Neural cell (in vitro differentiated cells): ENCODE measurements at regions not wholly inside any gene's neighbourhood (a gene's known extent, or its start where the extent isn't known, plus 50 kb on each side); places are given as distances from the start of the nearest gene placed in this dataset.

Source experiments
- CTCF ChIP-seq: fragments of 450-650 bp; IDR thresholded peaks from 2 replicates; pipeline ENCODE4 v1.5.1; 2014; ENCODE audit warnings: antibody characterized with exemption, mild to moderate bottlenecking, moderate library complexity; ENCODE audit not compliant: poor library complexity, severe bottlenecking
- EP300 ChIP-seq: fragments of 450-650 bp; conservative IDR thresholded peaks from 2 replicates; pipeline ENCODE4 v1.6.1; 2014; ENCODE audit warnings: antibody characterized with exemption, mild to moderate bottlenecking, moderate library complexity; ENCODE audit not compliant: poor library complexity, severe bottlenecking
- EZH2 ChIP-seq: fragments of 200-600, 300-800 bp; shearing (Covaris generic), sonication (generic); IDR thresholded peaks from 2 replicates; pipeline ENCODE4 v1.6.1; 2014; ENCODE audit warnings: antibody characterized with exemption, low read length, borderline replicate concordance, mild to moderate bottlenecking; ENCODE audit not compliant: insufficient read depth, poor library complexity, severe bottlenecking
- POLR2AphosphoS5 ChIP-seq: IDR thresholded peaks from 2 replicates; pipeline ENCODE4 v1.6.1; 2012
- RAD21 ChIP-seq: fragments of 450-650 bp; conservative IDR thresholded peaks from 2 replicates; pipeline ENCODE4 v1.6.1; 2014; ENCODE audit warnings: antibody characterized with exemption, mild to moderate bottlenecking, moderate library complexity
- REST ChIP-seq: IDR thresholded peaks from 2 replicates; pipeline ENCODE4 v1.6.1; 2012; ENCODE audit warnings: borderline replicate concordance
- TAF1 ChIP-seq: IDR thresholded peaks from 2 replicates; pipeline ENCODE4 v1.6.1; 2012; ENCODE audit warnings: low read depth

GRCh38 chr1:214103778-214104177 lies 116.0 kb downstream of the PROX1 start:
- TF ChIP-seq CTCF (no peak), POLR2AphosphoS5 (no peak), TAF1 (no peak), REST (no peak), RAD21 (no peak), EP300 (no peak), EZH2 (no peak)
